Left renal pelvis (tissue), 4 donors: ENCODE measurements at regions not wholly inside any gene's neighbourhood (a gene's known extent, or its start where the extent isn't known, plus 50 kb on each side); places are given as distances from the start of the nearest gene placed in this dataset.
"Not testable (repeated sequence)": the region's sequence is repeated elsewhere in the genome, so short reads cannot be mapped to it uniquely, and the experiment has no call there.

Source experiments
- DNase-seq, 4 donors: peaks; one replicate each; pipeline ENCODE4 v3.0.0-alpha.2; 2013; ENCODE audit warnings: low read depth in 4 of 4, low spot score in 3 of 4

- DNase-seq: not testable (repeated sequence)
These were observed 149.1 kb downstream of the TMEM121 start for GRCh38 chr14:105675433-105675832.

DNA sequence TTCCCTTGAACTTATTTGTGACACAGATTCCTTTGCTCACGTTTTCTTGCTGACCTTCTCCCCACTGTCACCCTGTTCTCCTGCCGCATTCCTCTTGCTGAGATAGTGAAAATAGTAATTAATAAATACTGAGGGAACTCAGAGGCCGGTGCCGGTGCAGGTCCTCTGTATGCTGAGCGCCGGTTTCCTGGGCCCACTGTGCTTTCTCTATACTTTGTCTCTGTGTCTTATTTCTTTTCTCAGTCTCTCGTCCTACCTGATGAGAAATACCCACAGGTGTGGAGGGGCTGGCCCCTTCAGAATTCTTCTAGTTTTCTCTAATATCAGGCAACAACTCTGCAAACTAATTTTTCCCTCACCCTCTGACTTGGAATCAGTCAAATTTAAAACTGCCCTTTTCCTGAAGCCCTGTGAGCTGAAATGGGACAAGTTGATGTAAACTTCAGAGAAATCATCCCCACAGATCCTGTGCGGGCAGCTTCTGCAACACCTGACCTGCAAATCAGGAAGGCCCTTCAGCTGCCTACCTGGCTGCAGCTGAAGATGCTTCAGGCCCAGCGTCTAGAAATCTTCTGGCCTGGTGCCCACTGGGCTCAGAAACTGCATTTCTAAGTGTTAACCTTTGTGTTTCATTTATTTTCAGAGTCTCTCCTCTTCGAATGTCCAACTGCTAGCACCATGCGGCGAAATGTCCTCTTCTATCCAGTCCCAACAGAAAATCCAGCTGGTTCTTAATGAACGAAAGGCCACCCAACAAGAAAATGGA, 149.7 kb downstream of the TMEM121 start:
- not testable (repeated sequence) for DNase-seq

- not testable (repeated sequence) for DNase-seq
These were observed 151.7 kb downstream of the TMEM121 start for GRCh38 chr14:105678057-105678456.

GRCh38 chr14:105678996-105679958, 152.9 kb downstream of the TMEM121 start:
- not testable (repeated sequence) for DNase-seq

- not testable (repeated sequence) for DNase-seq
These were observed 153.8 kb downstream of the TMEM121 start for GRCh38 chr14:105679959-105680735.

- DNase-seq: not testable (repeated sequence)
These were observed 154.3 kb downstream of the TMEM121 start for GRCh38 chr14:105680736-105681098.

DNA sequence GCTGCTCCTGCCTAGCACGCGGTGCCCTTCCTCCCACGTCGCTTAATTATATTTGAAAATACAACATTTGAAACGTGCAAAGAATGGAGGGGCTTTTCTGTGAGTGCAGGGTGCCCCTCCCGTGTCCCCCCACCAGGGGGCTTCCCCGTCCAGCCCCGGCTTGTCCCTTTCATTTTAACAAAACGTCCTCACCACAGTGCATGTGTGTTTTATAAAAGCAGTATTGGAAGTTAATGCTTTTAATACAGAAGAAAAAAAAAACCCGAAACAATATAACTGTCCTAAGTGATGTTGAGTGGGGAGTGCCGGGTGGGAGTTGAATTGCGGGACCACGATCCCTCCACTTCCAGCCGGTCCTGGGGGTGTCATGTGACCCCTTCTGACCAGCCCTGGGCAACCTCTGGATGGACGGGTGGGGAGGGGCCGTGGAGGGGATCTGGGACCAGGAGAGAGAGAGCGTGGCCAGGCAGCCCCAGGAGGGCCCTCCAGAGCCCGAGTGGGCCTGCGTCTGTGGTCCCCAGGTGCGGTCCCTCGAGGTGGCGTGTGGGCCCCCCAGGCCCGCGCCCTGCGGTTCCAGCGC, 155.3 kb downstream of the TMEM121 start:
- DNase-seq: not testable (repeated sequence)

- not testable (repeated sequence) for DNase-seq
These were observed 156.1 kb downstream of the TMEM121 start for GRCh38 chr14:105682442-105682841.

- no peak for DNase-seq
These were observed 156.7 kb downstream of the TMEM121 start for GRCh38 chr14:105682956-105683570.

DNA sequence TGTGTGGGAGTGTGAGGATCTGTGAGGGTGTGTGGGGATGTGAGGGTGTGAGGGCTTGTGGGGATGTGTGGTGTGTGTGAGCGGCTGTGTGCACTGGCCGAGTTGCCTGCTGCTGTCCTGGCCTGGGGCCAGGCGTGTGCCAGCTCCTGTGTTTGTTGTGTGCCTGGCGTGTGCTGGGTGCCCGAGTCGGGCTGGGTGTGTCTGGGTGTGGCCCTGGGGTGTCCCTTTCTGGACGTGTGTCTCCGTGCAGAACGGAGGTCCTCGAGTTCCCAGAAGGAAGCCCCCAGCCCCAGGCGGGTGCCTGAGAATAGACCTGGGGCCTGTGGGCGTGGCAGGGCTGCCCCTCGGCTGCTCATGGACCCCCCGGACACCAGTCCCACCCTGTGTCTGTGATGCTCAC, 157.7 kb downstream of the TMEM121 start:
- not testable (repeated sequence) for DNase-seq

DNA sequence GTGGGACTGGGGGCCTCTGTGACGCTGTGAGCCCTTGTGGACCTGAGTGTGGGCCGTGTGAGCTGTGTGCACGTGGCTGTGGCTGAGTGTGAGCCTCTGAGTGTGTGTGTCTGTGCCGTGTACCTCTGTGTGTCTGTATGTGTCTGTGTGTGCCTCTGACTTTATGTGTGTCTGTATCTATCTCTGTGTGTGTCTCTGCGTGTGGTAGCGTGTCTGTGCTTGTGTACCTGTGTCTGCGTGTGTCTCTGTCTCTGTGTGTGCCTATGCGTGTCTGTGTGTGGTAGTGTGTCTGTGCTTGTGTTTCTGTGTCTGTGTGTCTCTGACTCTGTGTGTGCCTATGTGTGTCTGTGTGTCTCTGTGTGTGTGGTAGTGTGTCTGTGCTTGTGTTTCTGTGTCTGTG, 158.2 kb downstream of the TMEM121 start:
- DNase-seq: not testable (repeated sequence)

DNA sequence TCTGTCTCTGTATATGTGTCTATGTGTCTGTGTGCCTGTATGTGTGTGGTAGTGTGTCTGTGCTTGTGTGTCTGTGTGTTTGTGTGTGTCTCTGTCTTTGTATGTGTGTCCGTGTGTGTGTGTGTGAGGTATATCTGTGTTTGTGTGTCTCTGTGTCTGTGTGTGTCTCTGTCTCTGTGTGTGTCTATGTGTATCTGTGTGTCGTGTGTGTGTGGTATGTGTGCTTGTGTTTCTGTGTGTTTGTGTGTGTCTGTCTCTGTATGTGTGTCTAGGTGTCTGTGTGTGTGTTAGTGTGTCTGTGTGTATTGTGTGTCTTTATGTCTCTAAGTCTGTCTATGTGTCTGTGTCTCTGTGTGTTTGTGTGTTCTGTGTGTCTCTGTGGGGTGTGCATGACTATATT, 158.6 kb downstream of the TMEM121 start:
- DNase-seq: no peak

DNA sequence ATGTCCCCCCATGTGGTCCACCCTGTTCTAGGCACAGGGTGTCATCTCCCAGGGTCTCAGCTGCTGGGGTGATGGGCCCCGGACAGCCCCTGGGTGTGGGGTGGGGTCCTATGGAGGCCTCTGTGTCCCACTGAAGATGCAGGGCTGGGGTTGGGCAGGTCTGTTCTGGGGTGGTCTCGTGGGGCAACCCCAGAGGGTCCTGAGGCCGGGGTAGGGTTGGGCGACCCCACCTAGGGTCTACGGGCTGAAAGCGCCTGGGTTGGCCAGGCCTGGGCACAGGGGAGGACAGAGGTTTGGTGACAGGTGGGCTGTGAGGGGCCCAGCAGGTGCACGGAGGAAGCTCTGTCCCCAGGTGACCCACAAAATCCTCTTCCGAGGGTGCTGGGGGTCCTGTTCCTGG, 159.2 kb downstream of the TMEM121 start:
- DNase-seq: not testable (repeated sequence)

DNA sequence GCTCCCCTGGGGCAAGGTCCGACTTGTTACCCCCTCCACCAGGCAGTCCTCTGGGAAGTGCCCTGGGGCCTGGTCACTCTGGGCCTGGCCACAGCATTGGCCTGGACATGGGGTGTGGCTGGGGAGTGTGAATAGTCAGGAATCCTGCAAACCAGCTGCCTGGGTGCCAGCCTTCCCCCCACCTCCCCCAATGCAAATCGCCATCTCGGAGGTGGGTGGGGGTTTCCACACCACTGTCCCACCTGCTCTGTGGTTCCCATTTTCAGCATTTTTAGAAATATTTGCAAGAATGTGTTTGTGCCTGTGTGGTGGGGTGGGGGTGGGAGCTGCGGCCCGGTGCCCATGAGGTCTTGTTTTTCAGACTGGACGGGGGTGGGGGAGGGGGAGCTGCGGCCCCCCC, 159.7 kb downstream of the TMEM121 start:
- DNase-seq: not testable (repeated sequence)

DNA sequence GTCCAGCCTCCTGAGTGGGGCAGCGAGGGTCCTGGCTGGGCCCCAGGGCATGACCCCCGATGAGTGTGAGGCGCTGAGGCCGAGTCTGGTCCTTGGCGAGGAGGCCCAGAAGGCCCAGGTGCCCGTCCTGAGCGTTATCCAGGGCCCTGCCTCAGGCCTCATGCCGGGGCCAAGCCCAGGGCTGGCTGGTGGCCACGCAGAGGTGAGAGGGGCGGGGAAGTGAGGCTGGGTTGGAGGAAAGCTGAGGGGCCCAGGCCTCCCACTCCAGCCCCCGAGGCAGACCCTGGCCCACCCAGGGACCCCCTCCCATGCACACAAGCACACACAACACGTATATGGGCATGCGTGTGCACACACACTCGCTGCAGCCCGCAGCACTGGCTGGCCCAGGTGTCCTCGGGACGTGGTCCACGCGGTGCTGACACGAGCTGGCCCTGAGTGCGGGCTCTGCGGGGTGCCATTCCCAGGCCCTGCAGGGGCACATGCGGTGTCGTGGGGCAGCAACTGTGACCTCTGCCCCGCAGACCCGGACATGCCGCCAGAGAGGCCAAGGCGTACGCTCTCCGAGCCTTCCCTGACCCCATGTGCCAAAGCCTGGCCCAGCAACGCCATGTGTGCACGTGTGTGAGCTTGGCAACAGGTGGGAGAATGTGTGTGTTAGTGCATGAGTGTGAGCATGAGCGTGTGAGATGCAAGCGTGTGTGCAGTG, 160.2 kb downstream of the TMEM121 start:
- not testable (repeated sequence) for DNase-seq

DNA sequence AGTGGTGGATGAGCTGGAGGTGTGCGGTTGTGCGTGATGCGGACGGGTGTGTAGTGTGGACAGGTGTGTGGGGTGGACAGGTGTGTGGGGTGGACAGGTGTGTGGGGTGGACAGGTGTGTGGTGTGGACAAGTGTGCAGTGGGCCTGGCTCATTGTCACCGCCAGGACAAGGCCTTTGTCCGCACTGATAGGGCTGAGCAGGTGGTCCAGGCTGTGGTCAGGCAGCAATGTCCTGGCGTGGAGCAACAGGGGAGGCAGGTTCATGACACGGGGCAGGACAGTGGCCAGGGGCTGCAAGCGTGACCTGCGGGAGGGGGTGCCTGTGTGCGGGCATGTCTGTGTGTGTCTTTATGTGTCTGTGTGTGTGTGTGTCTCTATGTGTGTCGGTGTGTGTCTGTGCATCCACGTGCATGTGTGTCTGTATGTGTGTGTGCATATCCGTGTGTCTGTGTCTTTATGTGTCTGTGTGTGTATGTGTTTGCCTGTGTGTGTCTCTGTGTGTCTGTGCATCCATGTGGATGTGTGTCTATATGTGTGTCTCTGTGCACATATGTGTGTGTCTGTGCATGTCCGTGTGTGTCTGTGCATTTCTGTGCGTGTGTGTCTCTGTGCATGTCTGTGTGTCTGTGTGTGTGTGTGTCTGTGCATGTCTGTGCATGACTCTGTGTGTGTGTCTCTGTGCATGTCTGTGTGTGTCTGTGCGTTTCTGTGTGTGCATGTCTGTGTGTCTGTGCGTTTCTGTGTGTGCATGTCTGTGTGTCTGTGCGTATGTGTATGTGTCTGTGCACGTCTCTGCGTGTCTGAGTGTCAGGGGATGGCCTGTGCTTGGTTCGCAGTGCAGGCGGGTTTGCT, 161.0 kb downstream of the TMEM121 start:
- not testable (repeated sequence) for DNase-seq

GRCh38 chr14:105688023-105688351, 161.6 kb downstream of the TMEM121 start:
- not testable (repeated sequence) for DNase-seq

- not testable (repeated sequence) for DNase-seq
These were observed 162.4 kb downstream of the TMEM121 start for GRCh38 chr14:105688664-105689221.
